ENCODE measurements at regions not wholly inside any gene's neighbourhood (a gene's known extent, or its start where the extent isn't known, plus 50 kb on each side); places are given as distances from the start of the nearest gene placed in this dataset.

GRCh38 chr7:117950601-117951260, 77.5 kb upstream of the CTTNBP2 start:
- Histone ChIP-seq H3K4me1 (no peaks in the 10 kb centered on the region), H3K27me3 (no peaks in the 10 kb centered on the region), H3K9me3 (no peaks in the 10 kb centered on the region), H3K27ac (no peak overlapping the region), H3K4me3 (no peak overlapping the region), H3K36me3 (no peaks in the 10 kb centered on the region)
- TF ChIP-seq CTCF (IDR thresholded peaks at IDR 0.05 in 4 of 5, conservative IDR thresholded peaks at IDR 0.05 in 1 of 5) (no peak), POLR2A (IDR thresholded peaks at IDR 0.05) (no peak)
- in situ Hi-C loops (cut with MboI; ENCODE audit: low sequenced_read_pairs in 4 of 4) (no loop called here), intact Hi-C loops (cut with DNase I; ENCODE audit: low total_unique reads) (no loop called here)
- DNase-seq (no peak), ATAC-seq (no peak)

GRCh38 chr7:117951285-117951684, 78.0 kb upstream of the CTTNBP2 start:
- no peak for DNase-seq
- in situ Hi-C loops (cut with MboI; ENCODE audit: low sequenced_read_pairs in 4 of 4) (no loop called here), intact Hi-C loops (cut with DNase I; ENCODE audit: low total_unique reads) (no loop called here)
- Histone ChIP-seq H3K9me3 (no peaks in the 10 kb centered on the region), H3K4me3 (no peak overlapping the region), H3K4me1 (no peaks in the 10 kb centered on the region), H3K27ac (no peak overlapping the region), H3K27me3 (no peaks in the 10 kb centered on the region), H3K36me3 (no peaks in the 10 kb centered on the region)
- TF ChIP-seq POLR2A (IDR thresholded peaks at IDR 0.05) (no peak), CTCF (IDR thresholded peaks at IDR 0.05 in 4 of 5, conservative IDR thresholded peaks at IDR 0.05 in 1 of 5) (no peak)
- ATAC-seq, result no peak

GRCh38 chr7:117951691-117952280, 78.5 kb upstream of the CTTNBP2 start:
- in situ Hi-C loops (cut with MboI; ENCODE audit: low sequenced_read_pairs in 4 of 4), result no loop called here
- no peaks in the 10 kb centered on the region for H3K27me3 ChIP-seq
- no peaks in the 10 kb centered on the region for H3K9me3 ChIP-seq
- no peak overlapping the region for H3K4me3 ChIP-seq
- ATAC-seq (no peak), DNase-seq (no peak)
- H3K27ac ChIP-seq, result no peak overlapping the region
- intact Hi-C loops (cut with DNase I; ENCODE audit: low total_unique reads), result no loop called here
- no peaks in the 10 kb centered on the region for H3K4me1 ChIP-seq
- TF ChIP-seq POLR2A (IDR thresholded peaks at IDR 0.05) (no peak), CTCF (IDR thresholded peaks at IDR 0.05 in 4 of 5, conservative IDR thresholded peaks at IDR 0.05 in 1 of 5) (no peak)
- H3K36me3 ChIP-seq, result no peaks in the 10 kb centered on the region

GRCh38 chr7:117955046-117955445, 81.8 kb upstream of the CTTNBP2 start:
- no peaks in the 10 kb centered on the region for H3K4me1 ChIP-seq
- no peak overlapping the region for H3K4me3 ChIP-seq
- no peaks in the 10 kb centered on the region for H3K9me3 ChIP-seq
- H3K27me3 ChIP-seq, result no peaks in the 10 kb centered on the region
- no peak for ATAC-seq
- intact Hi-C loops (cut with DNase I; ENCODE audit: low total_unique reads) (no loop called here), in situ Hi-C loops (cut with MboI; ENCODE audit: low sequenced_read_pairs in 4 of 4) (no loop called here)
- H3K27ac ChIP-seq, result no peak overlapping the region
- no peaks in the 10 kb centered on the region for H3K36me3 ChIP-seq
- no peak for DNase-seq
- no peak for TF ChIP-seq POLR2A (IDR thresholded peaks at IDR 0.05)
- no peak for TF ChIP-seq CTCF (IDR thresholded peaks at IDR 0.05 in 4 of 5, conservative IDR thresholded peaks at IDR 0.05 in 1 of 5)
